SK-N-MC (cell line): ENCODE measurements at regions not wholly inside any gene's neighbourhood (a gene's known extent, or its start where the extent isn't known, plus 50 kb on each side); places are given as distances from the start of the nearest gene placed in this dataset.

ENCODE experiments used
- EZH2 ChIP-seq: fragments of 200-600 bp; sonication (generic); IDR thresholded peaks from one replicate; pipeline ENCODE4 v1.6.1; 2017; ENCODE audit warnings: antibody characterized with exemption
- POLR2AphosphoS5 ChIP-seq: IDR thresholded peaks from 2 replicates; pipeline ENCODE4 v1.6.1; 2012; ENCODE audit warnings: mild to moderate bottlenecking, low read depth, low read length, borderline replicate concordance

DNA sequence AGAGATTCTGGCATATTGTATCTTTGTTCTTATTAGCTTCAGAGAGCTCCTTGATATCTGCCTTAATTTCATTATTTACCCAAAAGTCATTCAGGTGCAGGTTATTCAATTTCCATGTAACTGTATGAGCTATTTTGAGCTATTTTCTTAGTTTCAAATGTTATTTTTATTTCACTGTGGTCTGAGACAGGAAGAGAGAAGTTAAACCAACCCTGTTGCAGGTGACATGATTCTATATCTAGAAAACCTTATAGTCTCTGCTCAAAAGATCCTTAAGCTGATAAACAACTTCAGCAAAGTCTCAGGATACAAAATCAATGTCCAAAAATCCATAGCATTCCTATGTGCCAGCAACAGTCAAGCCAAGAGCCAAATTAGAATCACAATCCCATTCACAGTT, 1644.0 kb upstream of the B3GALT2 start:
- TF ChIP-seq POLR2AphosphoS5 (no peak), EZH2 (no peak)
